NOMO-1 treated with dmso at 0.1 percent for 144 hours (cell line): ENCODE measurements at regions not wholly inside any gene's neighbourhood (a gene's known extent, or its start where the extent isn't known, plus 50 kb on each side); places are given as distances from the start of the nearest gene placed in this dataset.

ENCODE experiments used
- DNase-seq: peaks from one replicate; lab custom pipeline; 2025; ENCODE audit not compliant: unreplicated experiment; lab: John Stamatoyannopoulos, UW

GRCh38 chr6:103198386-103198785 is 1661.3 kb downstream of the HACE1 start:
- no peak for DNase-seq

DNA sequence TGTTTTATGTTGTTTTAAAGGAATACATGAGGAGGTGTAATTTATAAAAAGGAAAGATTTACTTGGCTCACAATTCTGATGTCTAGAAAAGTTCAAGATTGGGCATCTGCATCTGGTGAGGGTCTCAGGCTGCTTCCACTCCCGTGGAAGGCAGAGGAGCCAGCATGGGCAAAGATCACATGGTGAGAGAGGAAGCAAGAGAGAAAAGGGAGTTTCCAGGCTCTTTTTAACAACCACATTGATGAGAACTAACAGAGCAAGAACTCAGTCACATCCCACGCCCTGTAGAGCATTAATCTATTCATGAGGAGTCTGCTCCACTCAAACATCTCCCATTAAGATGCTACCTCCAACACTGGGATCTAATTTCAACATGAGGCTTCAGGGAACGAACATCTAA is 1666.3 kb downstream of the HACE1 start:
- DNase-seq: no peak

DNA sequence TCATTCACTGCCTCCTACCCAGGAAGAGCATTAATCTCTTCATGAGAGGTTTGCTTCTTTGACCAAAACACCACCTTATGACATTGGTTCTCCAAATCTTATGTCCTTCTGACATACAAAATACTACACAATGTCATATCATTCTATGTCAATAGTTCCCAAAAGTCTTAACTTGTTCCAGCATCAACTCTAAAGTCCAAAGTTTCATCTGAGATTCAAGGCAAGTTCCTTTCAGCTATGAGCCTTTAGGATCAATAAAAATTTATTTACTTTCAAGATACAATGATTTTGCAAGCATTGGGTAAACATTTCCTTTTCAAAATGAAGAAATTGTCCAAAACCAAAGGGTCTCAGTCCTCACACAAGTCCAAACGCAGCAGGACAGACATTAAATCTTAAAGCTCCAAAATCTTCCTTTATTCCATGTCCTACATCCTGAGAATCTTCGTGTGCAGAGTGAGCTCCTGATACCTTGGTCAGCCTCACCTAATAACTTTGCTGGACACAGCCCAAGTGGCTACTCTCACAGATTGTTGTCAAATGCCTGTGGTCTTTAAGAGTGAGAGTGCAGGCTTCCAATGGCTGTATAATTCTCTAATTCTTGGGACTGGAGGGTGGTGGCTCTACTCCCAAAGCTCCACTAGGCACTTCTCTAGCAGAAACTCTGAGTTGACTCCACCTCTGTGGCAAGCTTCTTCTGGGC is 1668.2 kb downstream of the HACE1 start:
- no peak for DNase-seq

GRCh38 chr6:103184776-103185175 is 1674.9 kb downstream of the HACE1 start:
- DNase-seq: no peak

GRCh38 chr6:103183831-103184411 is 1675.8 kb downstream of the HACE1 start:
- DNase-seq: no peak

GRCh38 chr6:103178193-103178592 is 1681.5 kb downstream of the HACE1 start:
- no peak for DNase-seq

- no peak for DNase-seq
These were observed 1681.9 kb downstream of the HACE1 start for GRCh38 chr6:103177791-103178190.

- DNase-seq: no peak
These were observed 1684.7 kb downstream of the HACE1 start for GRCh38 chr6:103175056-103175455.

DNA sequence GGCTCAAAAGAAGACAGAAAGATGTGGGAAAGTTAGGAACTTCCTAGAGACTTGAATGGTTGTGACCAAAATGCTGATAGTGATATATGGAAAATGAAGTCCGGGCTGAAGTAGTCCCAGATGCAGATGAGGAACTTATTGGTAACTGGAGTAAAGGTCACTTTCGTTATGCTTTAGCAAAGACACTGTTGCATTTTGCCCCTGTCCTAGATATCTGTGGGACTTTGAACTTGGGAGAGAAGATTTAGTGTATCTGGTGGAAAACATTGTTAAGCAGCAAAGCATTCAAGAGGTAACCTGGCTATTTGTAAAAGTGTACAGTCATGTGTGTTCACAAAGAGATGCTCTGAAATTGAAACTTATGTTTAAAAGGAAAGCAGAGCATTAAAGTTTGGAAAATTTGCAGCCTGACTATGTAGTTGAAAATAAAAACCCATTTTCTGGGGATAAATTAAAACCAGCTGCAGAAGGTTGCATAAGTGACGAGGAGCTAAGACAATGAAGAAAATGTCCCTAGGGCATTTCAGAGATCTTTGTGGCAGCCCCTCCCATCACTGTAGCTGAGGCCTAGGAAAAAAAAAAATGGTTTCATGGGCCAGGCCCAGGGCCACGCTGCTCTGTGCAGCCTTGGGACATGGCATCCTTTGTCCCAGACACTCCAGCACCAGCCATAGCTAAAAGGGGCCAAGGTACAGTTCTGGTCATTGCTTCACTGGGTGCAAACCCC is 1692.2 kb downstream of the HACE1 start:
- no peak for DNase-seq

DNA sequence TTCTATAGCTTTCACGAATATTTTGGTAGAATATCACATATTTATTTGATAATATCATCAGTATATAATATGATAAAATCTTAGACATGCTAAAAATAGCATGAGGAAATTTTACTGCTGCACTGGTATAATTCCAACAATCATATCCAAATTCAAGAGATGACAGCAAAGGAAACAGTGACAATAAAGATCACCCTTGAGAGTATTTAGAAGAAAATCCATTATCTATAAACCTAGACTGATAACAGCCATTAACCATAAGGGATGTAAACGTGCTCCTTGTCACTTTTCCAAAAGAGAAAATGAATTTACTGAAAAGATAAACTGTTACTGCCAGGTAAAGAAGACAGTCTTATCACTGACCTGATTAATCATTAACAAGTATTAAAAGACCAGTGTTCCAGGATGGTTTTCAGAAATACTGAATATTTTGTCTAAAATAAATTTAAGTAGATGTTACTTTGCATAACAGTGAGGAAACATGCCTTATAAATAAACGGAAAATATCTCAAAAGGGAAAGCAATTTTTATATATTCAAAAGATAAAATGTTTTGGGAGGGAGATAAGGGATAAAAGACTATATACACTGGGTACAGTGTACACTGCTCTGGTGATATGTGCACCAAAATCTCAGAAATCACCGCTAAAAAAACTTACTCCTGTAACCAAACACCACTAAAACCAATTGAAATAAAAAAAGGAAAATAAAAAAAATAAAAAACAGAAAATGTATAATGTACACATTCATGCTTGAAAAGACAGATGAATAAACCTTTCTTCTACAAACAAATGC is 1704.7 kb downstream of the HACE1 start:
- no peak for DNase-seq

- DNase-seq: no peak
These were observed 1706.7 kb downstream of the HACE1 start for GRCh38 chr6:103153016-103153415.

DNA sequence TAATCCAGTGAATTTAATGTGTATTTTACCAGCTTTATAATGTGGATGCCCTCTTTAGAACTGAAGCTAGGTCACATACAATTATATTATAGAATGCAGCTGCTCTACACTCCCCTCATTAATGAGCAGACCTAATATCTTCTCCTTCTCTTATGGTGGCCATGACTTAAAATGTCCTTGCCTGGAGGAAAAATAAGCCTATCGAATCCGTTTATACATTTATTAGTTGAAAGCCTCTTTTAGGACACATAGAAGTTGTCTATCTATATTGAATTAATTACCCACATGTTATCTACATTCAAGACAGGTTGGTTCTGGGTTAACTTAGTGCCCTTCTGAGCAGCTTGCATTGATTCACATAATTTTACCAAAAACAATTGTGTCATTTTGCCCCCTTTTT is 1716.8 kb downstream of the HACE1 start:
- no peak for DNase-seq

DNA sequence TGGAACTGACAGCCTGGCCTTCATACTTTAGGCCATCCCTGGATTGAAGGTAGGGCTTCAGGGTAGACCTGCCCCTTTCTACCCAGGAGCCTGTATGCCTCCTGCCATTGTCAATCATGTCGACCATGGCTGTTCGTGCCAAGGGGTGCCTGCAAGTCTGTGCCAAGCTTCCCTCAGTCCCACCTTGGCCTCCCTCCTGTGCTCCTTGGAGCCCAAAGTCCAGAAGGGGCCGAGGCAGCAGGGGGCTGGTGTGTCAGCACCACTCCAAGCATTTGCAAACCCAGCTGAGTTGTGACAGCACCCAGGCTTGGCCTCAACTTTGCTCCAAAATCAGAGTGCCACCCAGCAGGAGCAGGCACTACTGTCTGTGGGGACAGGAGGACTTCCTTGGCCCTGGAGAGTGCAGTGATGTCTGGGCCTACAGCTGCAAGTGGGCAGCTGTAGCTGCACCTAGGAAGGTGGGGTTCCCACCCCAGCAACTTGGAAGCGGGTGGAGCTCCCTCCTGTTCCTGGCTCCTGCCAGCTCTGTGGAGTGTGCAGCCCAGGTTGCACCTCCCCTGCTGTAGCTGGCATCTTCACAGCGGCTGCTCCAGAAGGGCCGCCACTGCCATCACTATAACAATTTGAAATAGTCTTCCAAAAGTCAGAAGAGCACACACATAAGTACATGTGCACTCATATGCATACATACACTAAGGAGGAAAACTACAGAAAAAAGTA is 1719.3 kb downstream of the HACE1 start:
- DNase-seq: no peak

GRCh38 chr6:103139377-103139776 is 1720.3 kb downstream of the HACE1 start:
- DNase-seq: no peak

GRCh38 chr6:103124471-103124870 is 1731.0 kb downstream of the GRIK2 start:
- DNase-seq: no peak

GRCh38 chr6:103122766-103123601 is 1729.5 kb downstream of the GRIK2 start:
- DNase-seq: no peak

DNA sequence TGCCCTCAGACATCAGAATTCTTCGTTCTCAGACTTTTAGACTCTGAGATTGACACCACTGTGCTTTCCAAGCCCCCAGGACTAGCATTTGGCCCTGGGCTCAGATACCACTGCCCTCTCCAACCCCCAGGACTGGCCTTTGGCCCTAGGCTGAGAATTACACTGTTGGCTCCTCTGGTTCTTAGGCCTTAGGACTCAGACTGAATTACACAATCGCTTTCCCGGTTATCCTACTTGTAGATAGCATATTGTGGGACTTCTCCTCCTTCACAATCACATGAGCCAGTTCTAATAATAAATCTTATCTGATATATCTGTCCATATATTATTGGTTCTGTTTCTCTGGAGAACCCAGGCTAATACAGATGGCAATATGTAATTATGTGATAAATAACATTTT is 1725.5 kb downstream of the GRIK2 start:
- DNase-seq: no peak

DNA sequence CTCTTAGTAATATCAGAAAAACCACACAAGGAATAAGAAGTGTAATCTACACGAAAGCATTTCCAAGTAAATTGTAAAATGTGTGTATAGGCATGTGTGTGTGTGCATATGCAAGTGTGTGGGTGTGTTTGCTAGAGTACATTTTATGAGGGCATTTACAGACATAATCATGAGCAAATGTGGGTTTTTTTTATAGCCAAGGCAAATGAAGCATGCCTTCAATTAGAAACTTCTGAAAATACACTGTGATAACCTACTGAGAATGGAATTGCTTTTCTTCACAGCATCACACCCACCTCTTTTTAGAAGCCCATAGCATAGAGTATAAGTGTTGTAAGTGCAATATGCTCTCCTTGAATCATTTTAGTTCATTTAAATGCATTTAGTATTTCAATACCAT is 1721.1 kb downstream of the GRIK2 start:
- no peak for DNase-seq

GRCh38 chr6:103113416-103113815 is 1719.9 kb downstream of the GRIK2 start:
- no peak for DNase-seq

GRCh38 chr6:103107985-103108384 is 1714.5 kb downstream of the GRIK2 start:
- no peak for DNase-seq
